Activated naive CD8-positive, alpha-beta T cell treated with anti-CD3 and anti-CD28 coated beads, Interleukin-2, amount 50 U/mL, for 24 hours (primary cell): ENCODE measurements at regions not wholly inside any gene's neighbourhood (a gene's known extent, or its start where the extent isn't known, plus 50 kb on each side); places are given as distances from the start of the nearest gene placed in this dataset.
"Not testable (repeated sequence)": the region's sequence is repeated elsewhere in the genome, so short reads cannot be mapped to it uniquely, and the experiment has no call there.

ENCODE experiments used
- ATAC-seq: fragments of 150-1000 bp; cut with Tn5 transposase; one replicate; pipeline ENCODE4 v1.10.0; 2021
- DNase-seq: peaks from one replicate; pipeline ENCODE4 v3.0.0; 2021
- H3K27ac Mint-ChIP-seq: one replicate; pipeline ENCODE4 v1.8.0; 2021; ENCODE audit warnings: mild to moderate bottlenecking, mixed read lengths
- H3K27me3 Mint-ChIP-seq: one replicate; pipeline ENCODE4 v1.8.0; 2021; ENCODE audit warnings: mixed read lengths
- H3K36me3 Mint-ChIP-seq: one replicate; pipeline ENCODE4 v1.8.0; 2021; ENCODE audit warnings: low read depth, mixed read lengths
- H3K4me1 Mint-ChIP-seq: one replicate; pipeline ENCODE4 v1.8.0; 2021; ENCODE audit warnings: mixed read lengths
- H3K4me3 Mint-ChIP-seq: one replicate; pipeline ENCODE4 v1.8.0; 2021; ENCODE audit warnings: mild to moderate bottlenecking, moderate library complexity, mixed read lengths
- H3K9me3 Mint-ChIP-seq: one replicate; pipeline ENCODE4 v1.8.0; 2021; ENCODE audit warnings: mixed read lengths

GRCh38 chr7:152502813-152503790 is 67.3 kb upstream of the KMT2C start:
- Mint-ChIP-seq H3K36me3 (no peaks in the 10 kb centered on the region), H3K27me3 (no peaks in the 10 kb centered on the region), H3K27ac (no peak overlapping the region), H3K4me3 (no peak overlapping the region), H3K4me1 (no peaks in the 10 kb centered on the region), H3K9me3 (no peaks in the 10 kb centered on the region)
- no peak for ATAC-seq
- no peak for DNase-seq

- H3K4me1 Mint-ChIP-seq = no peaks in the 10 kb centered on the region
- H3K27me3 Mint-ChIP-seq = no peaks in the 10 kb centered on the region
- DNase-seq = no peak
- no peak overlapping the region for H3K27ac Mint-ChIP-seq
- no peak for ATAC-seq
- H3K9me3 Mint-ChIP-seq = no peaks in the 10 kb centered on the region
- H3K36me3 Mint-ChIP-seq = no peaks in the 10 kb centered on the region
- no peak overlapping the region for H3K4me3 Mint-ChIP-seq
These were observed 65.7 kb upstream of the KMT2C start for GRCh38 chr7:152501506-152501905.

- not testable (repeated sequence) for H3K36me3 Mint-ChIP-seq, H3K27me3 Mint-ChIP-seq, H3K9me3 Mint-ChIP-seq, DNase-seq, ATAC-seq, H3K4me3 Mint-ChIP-seq, H3K4me1 Mint-ChIP-seq, H3K27ac Mint-ChIP-seq
These were observed 64.2 kb upstream of the KMT2C start for GRCh38 chr7:152499969-152500368.

GRCh38 chr7:152495867-152496266 is 60.1 kb upstream of the KMT2C start:
- H3K4me3 Mint-ChIP-seq = no peak overlapping the region
- ATAC-seq = no peak
- no peak overlapping the region for H3K27ac Mint-ChIP-seq
- H3K36me3 Mint-ChIP-seq = no peaks in the 10 kb centered on the region
- no peaks in the 10 kb centered on the region for H3K9me3 Mint-ChIP-seq
- H3K27me3 Mint-ChIP-seq = peaks cover 2% of the 10 kb centered on the region
- no peaks in the 10 kb centered on the region for H3K4me1 Mint-ChIP-seq
- DNase-seq = no peak

GRCh38 chr7:152492952-152493351 is 57.1 kb upstream of the KMT2C start:
- no peaks in the 10 kb centered on the region for H3K9me3 Mint-ChIP-seq
- no peak overlapping the region for H3K27ac Mint-ChIP-seq
- ATAC-seq = no peak

GRCh38 chr7:152489044-152489443 is 53.2 kb upstream of the KMT2C start:
- no peak overlapping the region for H3K4me3 Mint-ChIP-seq
- H3K36me3 Mint-ChIP-seq = no peaks in the 10 kb centered on the region
- ATAC-seq = no peak
- no peak overlapping the region for H3K27ac Mint-ChIP-seq
- DNase-seq = no peak
- H3K27me3 Mint-ChIP-seq = no peaks in the 10 kb centered on the region
- no peaks in the 10 kb centered on the region for H3K9me3 Mint-ChIP-seq
- no peaks in the 10 kb centered on the region for H3K4me1 Mint-ChIP-seq

More at GRCh38 chr7:152492952-152493351, 57.1 kb upstream of the KMT2C start:
- Mint-ChIP-seq H3K36me3 (no peaks in the 10 kb centered on the region), H3K27me3 (peaks cover 2% of the 10 kb centered on the region), H3K4me3 (no peak overlapping the region), H3K4me1 (no peaks in the 10 kb centered on the region)
- DNase-seq = no peak

- Mint-ChIP-seq H3K36me3 (no peaks in the 10 kb centered on the region), H3K9me3 (no peaks in the 10 kb centered on the region), H3K27me3 (no peaks in the 10 kb centered on the region), H3K4me1 (no peaks in the 10 kb centered on the region), H3K27ac (no peak overlapping the region), H3K4me3 (no peak overlapping the region)
- DNase-seq (no peak), ATAC-seq (no peak)
These were observed 51.2 kb upstream of the KMT2C start for GRCh38 chr7:152486968-152487367.

- Mint-ChIP-seq H3K27me3 (no peaks in the 10 kb centered on the region), H3K9me3 (no peaks in the 10 kb centered on the region), H3K4me3 (no peak overlapping the region), H3K27ac (no peak overlapping the region), H3K36me3 (no peaks in the 10 kb centered on the region), H3K4me1 (no peaks in the 10 kb centered on the region)
- DNase-seq = no peak
- ATAC-seq = no peak
These were observed 50.0 kb upstream of the KMT2C start for GRCh38 chr7:152485826-152486225.
